KOPT-K1 (cell line): ENCODE measurements at regions not wholly inside any gene's neighbourhood (a gene's known extent, or its start where the extent isn't known, plus 50 kb on each side); places are given as distances from the start of the nearest gene placed in this dataset.

ENCODE experiments used
- H3K27ac ChIP-seq: fragments of 200-600 bp; sonication (generic); 2 replicates; pipeline ENCODE4 v1.5.1; 2016; ENCODE audit warnings: antibody characterized with exemption, mild to moderate bottlenecking, low read depth, low read length; ENCODE audit not compliant: poor library complexity, severe bottlenecking
- H3K36me3 ChIP-seq: fragments of 200-600 bp; sonication (generic); 2 replicates; pipeline ENCODE4 v1.5.1; 2017; ENCODE audit warnings: antibody characterized with exemption, mild to moderate bottlenecking, low read length, moderate library complexity; ENCODE audit not compliant: insufficient read depth
- H3K9me3 ChIP-seq: fragments of 200-600 bp; sonication (generic); 2 replicates; pipeline ENCODE4 v1.5.1; 2017; ENCODE audit warnings: antibody characterized with exemption, low read length, mild to moderate bottlenecking; ENCODE audit not compliant: insufficient read depth, poor library complexity, severe bottlenecking

GRCh38 chr17:71482625-71483024 lies 638.2 kb upstream of the SOX9 start:
- Histone ChIP-seq H3K9me3 (no peaks in the 10 kb centered on the region), H3K36me3 (no peaks in the 10 kb centered on the region), H3K27ac (no peak overlapping the region)

GRCh38 chr17:71484546-71484945 lies 636.3 kb upstream of the SOX9 start:
- no peaks in the 10 kb centered on the region for H3K9me3 ChIP-seq
- no peaks in the 10 kb centered on the region for H3K36me3 ChIP-seq
- H3K27ac ChIP-seq, result no peak overlapping the region

GRCh38 chr17:71485426-71485825 lies 635.4 kb upstream of the SOX9 start:
- no peaks in the 10 kb centered on the region for H3K9me3 ChIP-seq

GRCh38 chr17:71486261-71486660 lies 634.6 kb upstream of the SOX9 start:
- Histone ChIP-seq H3K36me3 (no peaks in the 10 kb centered on the region), H3K9me3 (no peaks in the 10 kb centered on the region), H3K27ac (no peak overlapping the region)

More at GRCh38 chr17:71485426-71485825, 635.4 kb upstream of the SOX9 start:
- Histone ChIP-seq H3K36me3 (no peaks in the 10 kb centered on the region), H3K27ac (no peak overlapping the region)

GRCh38 chr17:71488851-71489250 lies 632.0 kb upstream of the SOX9 start:
- no peak overlapping the region for H3K27ac ChIP-seq
- H3K36me3 ChIP-seq, result no peaks in the 10 kb centered on the region
- H3K9me3 ChIP-seq, result no peaks in the 10 kb centered on the region

- no peaks in the 10 kb centered on the region for H3K36me3 ChIP-seq
- H3K27ac ChIP-seq, result no peak overlapping the region
- no peaks in the 10 kb centered on the region for H3K9me3 ChIP-seq
Measured at GRCh38 chr17:71494062-71494855, 626.6 kb upstream of the SOX9 start.

GRCh38 chr17:71495420-71495819 lies 625.4 kb upstream of the SOX9 start:
- no peaks in the 10 kb centered on the region for H3K9me3 ChIP-seq
- no peak overlapping the region for H3K27ac ChIP-seq
- H3K36me3 ChIP-seq, result no peaks in the 10 kb centered on the region

GRCh38 chr17:71496552-71496951 lies 624.3 kb upstream of the SOX9 start:
- Histone ChIP-seq H3K36me3 (no peaks in the 10 kb centered on the region), H3K9me3 (no peaks in the 10 kb centered on the region), H3K27ac (no peak overlapping the region)

- H3K27ac ChIP-seq, result no peak overlapping the region
- H3K36me3 ChIP-seq, result no peaks in the 10 kb centered on the region
- no peaks in the 10 kb centered on the region for H3K9me3 ChIP-seq
Measured at GRCh38 chr17:71500761-71501555, 619.9 kb upstream of the SOX9 start.

GRCh38 chr17:71501711-71502110 lies 619.1 kb upstream of the SOX9 start:
- Histone ChIP-seq H3K36me3 (no peaks in the 10 kb centered on the region), H3K27ac (no peak overlapping the region), H3K9me3 (peaks cover 4% of the 10 kb centered on the region)

- H3K9me3 ChIP-seq, result peaks cover 4% of the 10 kb centered on the region
Measured at GRCh38 chr17:71502443-71502842, 618.4 kb upstream of the SOX9 start.

GRCh38 chr17:71503710-71504465 lies 616.9 kb upstream of the SOX9 start:
- Histone ChIP-seq H3K36me3 (no peaks in the 10 kb centered on the region), H3K9me3 (peaks cover 4% of the 10 kb centered on the region), H3K27ac (no peak overlapping the region)

More at GRCh38 chr17:71502443-71502842, 618.4 kb upstream of the SOX9 start:
- no peak overlapping the region for H3K27ac ChIP-seq
- H3K36me3 ChIP-seq, result no peaks in the 10 kb centered on the region

GRCh38 chr17:71505200-71505599 lies 615.6 kb upstream of the SOX9 start:
- Histone ChIP-seq H3K9me3 (peaks cover 4% of the 10 kb centered on the region), H3K27ac (no peak overlapping the region), H3K36me3 (no peaks in the 10 kb centered on the region)

GRCh38 chr17:71505981-71506380 lies 614.8 kb upstream of the SOX9 start:
- H3K9me3 ChIP-seq, result peaks cover 4% of the 10 kb centered on the region
- H3K36me3 ChIP-seq, result no peaks in the 10 kb centered on the region
- no peak overlapping the region for H3K27ac ChIP-seq
